Smooth muscle cell (in vitro differentiated cells): ENCODE measurements at regions not wholly inside any gene's neighbourhood (a gene's known extent, or its start where the extent isn't known, plus 50 kb on each side); places are given as distances from the start of the nearest gene placed in this dataset.

Source experiments
- DNase-seq: peaks from one replicate; lab custom pipeline; 2025; ENCODE audit not compliant: unreplicated experiment; lab: John Stamatoyannopoulos, UW
- H2AFZ ChIP-seq: fragments of 200-600 bp; sonication (generic); 2 replicates; pipeline ENCODE4 v1.6.0; 2016; ENCODE audit warnings: antibody characterized with exemption, low read depth, mild to moderate bottlenecking
- H3F3A ChIP-seq: fragments of 200-600 bp; sonication (generic); 2 replicates; pipeline ENCODE4 v1.6.0; 2017; ENCODE audit warnings: antibody characterized with exemption, low read depth
- H3K27ac ChIP-seq: fragments of 200-600 bp; sonication (generic); 2 replicates; pipeline ENCODE4 v1.5.1; 2016; ENCODE audit warnings: low read depth, mild to moderate bottlenecking
- H3K27me3 ChIP-seq: fragments of 200-600 bp; sonication (generic); 2 replicates; pipeline ENCODE4 v1.6.1; 2016; ENCODE audit warnings: low read depth, mild to moderate bottlenecking
- H3K36me3 ChIP-seq: fragments of 200-600 bp; sonication (generic); 2 replicates; pipeline ENCODE4 v1.5.1; 2016; ENCODE audit warnings: low read depth
- H3K4me1 ChIP-seq: fragments of 200-600 bp; sonication (generic); 2 replicates; pipeline ENCODE4 v1.5.1; 2016; ENCODE audit warnings: low read depth
- H3K4me2 ChIP-seq: fragments of 200-600 bp; sonication (generic); 2 replicates; pipeline ENCODE4 v1.6.0; 2016; ENCODE audit warnings: mild to moderate bottlenecking
- H3K4me3 ChIP-seq: fragments of 200-600 bp; sonication (generic); 2 replicates; pipeline ENCODE4 v1.5.1; 2016; ENCODE audit warnings: mild to moderate bottlenecking
- H3K79me2 ChIP-seq: fragments of 200-600 bp; sonication (generic); 2 replicates; pipeline ENCODE4 v1.6.0; 2016; ENCODE audit warnings: low read depth, mild to moderate bottlenecking
- H3K9ac ChIP-seq: fragments of 200-600 bp; sonication (generic); 2 replicates; pipeline ENCODE4 v1.6.0; 2016; ENCODE audit warnings: low read depth
- H3K9me3 ChIP-seq: fragments of 200-600 bp; sonication (generic); replicated peaks from 2 replicates; pipeline ENCODE4 v1.5.1; 2016; ENCODE audit warnings: low read depth
- H4K20me1 ChIP-seq: fragments of 200-600 bp; sonication (generic); 2 replicates; pipeline ENCODE4 v1.6.0; 2016; ENCODE audit warnings: low read depth
- WGBS: methylation state at CpG from one replicate; pipeline ENCODE4 v1.1.7; 2016; ENCODE audit warnings: low lambda C conversion rate; 5-methylcytosine and 5-hydroxymethylcytosine counted together
- TF ChIP-seq, protein P1 (sequence below): fragments of 200-600 bp; sonication (generic); IDR thresholded peaks from 2 replicates; pipeline ENCODE4 v1.5.1; 2017; ENCODE audit warnings: borderline replicate concordance, mild to moderate bottlenecking, antibody characterized with exemption; ENCODE audit not compliant: insufficient read depth, poor library complexity, severe bottlenecking

DNA sequence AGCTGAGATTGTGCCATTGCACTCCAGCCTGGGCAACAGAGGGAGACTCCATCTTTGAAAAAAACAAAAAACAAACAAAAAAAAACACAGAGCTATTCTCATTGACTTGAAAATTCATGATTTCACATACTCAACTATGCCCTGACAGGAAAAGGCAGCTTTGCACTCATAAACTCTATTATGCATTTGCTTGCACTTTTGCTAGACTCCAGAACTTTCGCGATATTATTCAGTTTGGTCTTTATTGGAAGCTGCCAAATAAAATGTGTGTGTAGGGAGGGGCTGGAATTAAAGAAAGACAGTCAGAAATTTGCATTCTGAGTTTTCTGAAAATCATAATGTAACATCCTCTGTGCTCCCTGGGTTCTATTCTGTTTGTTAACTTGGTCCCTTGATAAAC lies 635.1 kb upstream of the KLF12 start:
- Histone ChIP-seq H3F3A (no peaks in the 10 kb centered on the region), H4K20me1 (no peaks in the 10 kb centered on the region), H3K9me3 (no peaks in the 10 kb centered on the region), H3K4me2 (no peak overlapping the region), H2AFZ (no peak overlapping the region), H3K27me3 (no peaks in the 10 kb centered on the region), H3K4me3 (no peak overlapping the region), H3K27ac (peak overlapping the region; percentile 88), H3K4me1 (peaks cover 7% of the 10 kb centered on the region), H3K79me2 (no peaks in the 10 kb centered on the region), H3K36me3 (no peaks in the 10 kb centered on the region), H3K9ac (no peak overlapping the region)
- WGBS, result 94% methylated on average over 2 of the region's 2 CpGs
- TF ChIP-seq, protein P1, sequence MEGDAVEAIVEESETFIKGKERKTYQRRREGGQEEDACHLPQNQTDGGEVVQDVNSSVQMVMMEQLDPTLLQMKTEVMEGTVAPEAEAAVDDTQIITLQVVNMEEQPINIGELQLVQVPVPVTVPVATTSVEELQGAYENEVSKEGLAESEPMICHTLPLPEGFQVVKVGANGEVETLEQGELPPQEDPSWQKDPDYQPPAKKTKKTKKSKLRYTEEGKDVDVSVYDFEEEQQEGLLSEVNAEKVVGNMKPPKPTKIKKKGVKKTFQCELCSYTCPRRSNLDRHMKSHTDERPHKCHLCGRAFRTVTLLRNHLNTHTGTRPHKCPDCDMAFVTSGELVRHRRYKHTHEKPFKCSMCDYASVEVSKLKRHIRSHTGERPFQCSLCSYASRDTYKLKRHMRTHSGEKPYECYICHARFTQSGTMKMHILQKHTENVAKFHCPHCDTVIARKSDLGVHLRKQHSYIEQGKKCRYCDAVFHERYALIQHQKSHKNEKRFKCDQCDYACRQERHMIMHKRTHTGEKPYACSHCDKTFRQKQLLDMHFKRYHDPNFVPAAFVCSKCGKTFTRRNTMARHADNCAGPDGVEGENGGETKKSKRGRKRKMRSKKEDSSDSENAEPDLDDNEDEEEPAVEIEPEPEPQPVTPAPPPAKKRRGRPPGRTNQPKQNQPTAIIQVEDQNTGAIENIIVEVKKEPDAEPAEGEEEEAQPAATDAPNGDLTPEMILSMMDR, result no peak
- DNase-seq, result no peak

DNA sequence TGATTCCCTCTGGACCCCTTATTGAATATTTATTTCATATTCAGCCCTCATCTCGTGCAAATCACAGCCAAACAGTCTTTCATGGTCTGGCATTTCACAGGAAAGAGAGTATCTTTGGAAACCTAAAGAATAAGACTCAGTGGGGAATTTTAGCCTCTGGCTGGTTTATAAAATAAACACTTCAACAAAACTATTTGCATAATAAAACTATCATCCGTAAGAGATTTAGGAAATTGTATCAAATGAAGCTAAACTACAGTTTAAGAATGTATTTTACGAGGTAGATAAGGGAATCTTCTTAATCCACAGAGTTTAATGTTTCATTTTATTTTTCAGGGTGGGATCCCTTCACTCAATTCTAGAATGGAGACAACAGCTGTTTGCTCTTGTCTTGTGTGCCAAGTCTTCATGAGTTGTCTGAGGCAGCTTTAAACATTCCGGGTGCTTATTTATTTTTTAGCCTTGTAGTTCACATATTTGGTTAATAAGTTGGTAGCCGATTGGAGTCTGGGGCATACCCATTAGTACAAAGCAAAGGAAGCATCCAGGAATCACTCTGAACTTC lies 634.4 kb upstream of the KLF12 start:
- no peak overlapping the region for H2AFZ ChIP-seq
- peaks cover 7% of the 10 kb centered on the region for H3K4me1 ChIP-seq
- TF ChIP-seq, protein P1, result no peak

DNA sequence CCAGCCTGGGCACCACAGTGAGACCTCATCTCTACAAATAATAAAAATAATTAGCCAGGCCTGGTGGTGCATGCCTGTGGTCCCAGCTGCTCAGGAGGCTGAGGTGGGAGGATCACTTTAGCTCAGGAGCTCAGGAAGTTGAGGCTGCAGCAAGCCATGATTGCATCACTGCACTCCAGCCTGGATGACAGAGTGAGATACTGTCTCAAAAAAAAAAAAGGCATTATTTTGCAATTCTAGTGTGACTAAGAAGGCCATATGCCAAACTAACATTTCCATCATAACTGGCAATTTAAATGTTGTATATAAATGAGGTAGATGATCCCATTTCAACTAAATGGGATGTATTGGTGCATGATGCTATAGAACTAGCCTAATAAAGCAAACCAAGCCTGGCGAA lies 632.8 kb upstream of the KLF12 start:
- H3K9ac ChIP-seq, result no peak overlapping the region

More for the DNA sequence above, 634.4 kb upstream of the KLF12 start:
- Histone ChIP-seq H3K27ac (peak overlapping the region; percentile 13), H4K20me1 (no peaks in the 10 kb centered on the region), H3K79me2 (no peaks in the 10 kb centered on the region), H3K36me3 (no peaks in the 10 kb centered on the region), H3F3A (no peaks in the 10 kb centered on the region), H3K9ac (no peak overlapping the region), H3K27me3 (no peaks in the 10 kb centered on the region), H3K4me3 (no peak overlapping the region), H3K9me3 (no peaks in the 10 kb centered on the region), H3K4me2 (no peak overlapping the region)
- 45% methylated on average over 5 of the region's 5 CpGs for WGBS
- DNase-seq, result no peak

DNA sequence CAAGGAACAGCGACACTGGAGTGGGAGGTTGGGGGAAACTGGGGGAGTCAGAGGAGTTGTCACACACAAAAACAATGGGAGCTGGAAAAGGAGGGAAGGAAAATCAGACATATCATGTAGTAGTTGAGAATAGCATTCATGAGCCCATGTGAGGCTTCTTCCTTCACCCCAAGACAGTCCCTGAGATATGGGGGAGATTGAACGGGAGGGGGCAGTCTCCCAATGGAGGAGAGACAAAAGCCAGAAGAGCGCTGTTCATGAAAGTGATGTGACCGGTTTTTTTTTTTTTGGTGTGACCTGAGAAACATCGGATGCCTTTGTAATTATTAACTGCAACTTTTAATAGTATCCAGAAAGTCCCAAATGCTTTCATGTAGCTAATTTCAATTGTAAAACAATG lies 631.8 kb upstream of the KLF12 start:
- no peak overlapping the region for H2AFZ ChIP-seq
- 80% methylated on average over 5 of the region's 5 CpGs for WGBS
- no peak for DNase-seq
- no peak overlapping the region for H3K4me3 ChIP-seq
- no peaks in the 10 kb centered on the region for H4K20me1 ChIP-seq
- no peaks in the 10 kb centered on the region for H3K27me3 ChIP-seq
- TF ChIP-seq, protein P1, result no peak
- H3K36me3 ChIP-seq, result no peaks in the 10 kb centered on the region
- H3K9ac ChIP-seq, result no peak overlapping the region
- no peaks in the 10 kb centered on the region for H3K9me3 ChIP-seq
- no peak overlapping the region for H3K27ac ChIP-seq
- no peaks in the 10 kb centered on the region for H3F3A ChIP-seq
- H3K4me1 ChIP-seq, result no peaks in the 10 kb centered on the region
- H3K4me2 ChIP-seq, result no peak overlapping the region
- no peaks in the 10 kb centered on the region for H3K79me2 ChIP-seq

More for the DNA sequence above, 632.8 kb upstream of the KLF12 start:
- H3K27ac ChIP-seq, result no peak overlapping the region
- 94% methylated on average over 1 of the region's 1 CpG for WGBS
- no peak for DNase-seq
- H4K20me1 ChIP-seq, result no peaks in the 10 kb centered on the region
- H3K4me1 ChIP-seq, result peaks cover 7% of the 10 kb centered on the region
- no peak overlapping the region for H3K4me3 ChIP-seq
- H3K79me2 ChIP-seq, result no peaks in the 10 kb centered on the region
- no peaks in the 10 kb centered on the region for H3K36me3 ChIP-seq
- no peak overlapping the region for H2AFZ ChIP-seq
- H3K4me2 ChIP-seq, result no peak overlapping the region
- no peaks in the 10 kb centered on the region for H3F3A ChIP-seq
- TF ChIP-seq, protein P1, result no peak
- no peaks in the 10 kb centered on the region for H3K27me3 ChIP-seq
- no peaks in the 10 kb centered on the region for H3K9me3 ChIP-seq
